Naive thymus-derived CD8-positive, alpha-beta T cell (primary cell): ENCODE measurements at regions not wholly inside any gene's neighbourhood (a gene's known extent, or its start where the extent isn't known, plus 50 kb on each side); places are given as distances from the start of the nearest gene placed in this dataset.
"Not testable (repeated sequence)": the region's sequence is repeated elsewhere in the genome, so short reads cannot be mapped to it uniquely, and the experiment has no call there.

Experiments used
- ATAC-seq, 2 donors: fragments of 150-1000 bp; cut with Tn5 transposase in 1 of 2; sonication (Bioruptor Pico), chemical (Tn5 transposase) in 1 of 2; 1 replicate in 1 of 2; 2 replicates in 1 of 2; pipeline ENCODE4 v1.10.0; 2021; ENCODE audit warnings: mild to moderate bottlenecking in 2 of 2, moderate library complexity in 2 of 2
- POLR2A ChIA-PET: fragments of 350-600 bp; sonication (Branson Sonifier 250); formaldehyde crosslinking; loops from one replicate; lab custom pipeline; 2021; ENCODE audit warnings: antibody characterized with exemption; lab: Charles Lee
- DNase-seq, 10 donors: peaks; one replicate each; pipeline versions ENCODE4 v3.0.0 to v3.0.0-alpha.2; 2020 to 2022
- H3K27ac Mint-ChIP-seq, 10 donors: one replicate each; pipeline ENCODE4 v1.8.0; 2020 to 2022; ENCODE audit warnings: mild to moderate bottlenecking in 10 of 10, mixed read lengths in 10 of 10, moderate library complexity in 4 of 10, inconsistent platforms in 1 of 10
- H3K27me3 Mint-ChIP-seq, 5 donors: one replicate each; pipeline ENCODE4 v1.8.0; 2021 to 2022; ENCODE audit warnings: mixed read lengths in 5 of 5
- H3K36me3 Mint-ChIP-seq, 3 donors: one replicate each; pipeline ENCODE4 v1.8.0; 2020 to 2022; ENCODE audit warnings: mixed read lengths in 3 of 3, mild to moderate bottlenecking in 2 of 3, inconsistent platforms in 1 of 3
- H3K4me1 Mint-ChIP-seq, 4 donors: one replicate each; pipeline ENCODE4 v1.8.0; 2021 to 2022; ENCODE audit warnings: mixed read lengths in 4 of 4
- H3K4me3 Mint-ChIP-seq, 10 donors: one replicate each; pipeline ENCODE4 v1.8.0; 2020 to 2022; ENCODE audit warnings: mild to moderate bottlenecking in 10 of 10, mixed read lengths in 10 of 10, moderate library complexity in 6 of 10, inconsistent platforms in 1 of 10
- H3K9me3 Mint-ChIP-seq, 9 donors: one replicate each; pipeline ENCODE4 v1.8.0; 2020 to 2022; ENCODE audit warnings: mixed read lengths in 9 of 9, mild to moderate bottlenecking in 3 of 9, inconsistent platforms in 1 of 9, moderate library complexity in 1 of 9

DNA sequence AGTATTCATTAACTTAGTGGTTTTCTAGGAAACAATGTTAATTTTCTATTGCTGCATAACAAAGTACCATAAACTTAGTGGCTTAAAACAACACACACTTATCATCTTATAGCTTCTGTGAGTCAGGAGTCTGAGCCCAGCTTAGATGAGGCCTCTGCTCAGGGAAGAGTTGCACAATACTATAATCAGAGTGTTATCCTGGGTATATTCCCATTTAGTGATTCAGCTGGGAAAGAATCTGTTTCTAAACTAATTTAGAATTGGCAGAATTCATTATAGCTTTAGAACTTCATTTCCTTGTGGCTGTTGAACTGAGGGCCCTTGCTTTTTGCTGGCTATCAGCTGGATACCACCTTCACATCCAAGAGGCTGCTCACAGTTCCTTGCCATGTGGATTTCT is 515.5 kb downstream of the BRINP3 start:
- no peak overlapping the region for H3K27ac Mint-ChIP-seq
- peaks cover 0 to 5% (median 0%) of the 10 kb centered on the region in 3 donors for H3K36me3 Mint-ChIP-seq
- H3K4me1 Mint-ChIP-seq: no peaks in the 10 kb centered on the region
- H3K4me3 Mint-ChIP-seq: no peak overlapping the region
- DNase-seq (no peak), ATAC-seq (no peak)
- H3K9me3 Mint-ChIP-seq: peaks cover 0 to 15% (median 6%) of the 10 kb centered on the region in 9 donors
- H3K27me3 Mint-ChIP-seq: no peaks in the 10 kb centered on the region
- POLR2A ChIA-PET: no interaction called here

DNA sequence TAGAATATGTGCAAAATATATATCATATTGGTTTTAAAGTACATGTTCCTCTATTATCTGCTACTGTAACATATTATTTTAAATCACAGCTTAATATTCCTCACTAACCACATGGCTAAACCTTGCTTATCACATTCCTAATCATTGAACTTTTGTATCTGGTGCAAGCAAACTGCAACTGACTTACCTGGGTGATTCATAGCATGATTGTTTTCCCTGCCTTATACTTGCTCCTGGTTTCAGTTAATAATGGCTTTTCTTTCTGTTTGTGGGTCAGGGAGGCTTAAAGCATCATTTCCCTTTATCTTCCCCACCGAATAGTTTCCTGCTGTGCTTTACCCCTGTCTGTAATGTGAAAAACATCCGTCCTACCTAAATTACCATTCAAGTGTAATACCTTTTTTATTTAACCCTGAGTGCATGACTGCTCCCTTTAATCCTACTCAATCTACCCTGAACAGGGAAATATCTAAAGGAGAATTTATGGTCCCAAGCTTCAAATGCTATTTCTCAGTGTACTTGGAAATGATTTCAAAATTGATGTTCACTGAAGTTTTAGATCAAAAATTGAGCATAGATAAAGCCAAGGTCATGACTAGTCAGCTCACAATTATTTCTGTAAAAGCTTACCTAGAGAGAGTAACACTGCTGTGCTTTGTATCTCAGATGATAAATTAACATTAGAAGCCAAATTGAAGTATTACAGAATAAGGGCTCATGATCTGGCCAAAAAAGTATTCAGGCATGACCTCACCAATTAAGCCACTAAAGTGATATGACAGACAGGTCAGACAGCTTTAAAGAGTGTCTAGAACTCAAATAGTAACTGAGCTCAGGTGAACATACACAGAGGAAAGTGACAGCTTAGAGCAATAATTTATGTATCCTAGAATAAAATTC is 507.1 kb downstream of the BRINP3 start:
- Mint-ChIP-seq H3K9me3 (peaks cover 2 to 34% (median 7%) of the 10 kb centered on the region in 9 donors), H3K27me3 (no peaks in the 10 kb centered on the region), H3K36me3 (peaks cover 0 to 5% (median 0%) of the 10 kb centered on the region in 3 donors), H3K27ac (no peak overlapping the region), H3K4me1 (no peaks in the 10 kb centered on the region), H3K4me3 (no peak overlapping the region)
- POLR2A ChIA-PET: no interaction called here
- ATAC-seq (no peak), DNase-seq (no peak)

DNA sequence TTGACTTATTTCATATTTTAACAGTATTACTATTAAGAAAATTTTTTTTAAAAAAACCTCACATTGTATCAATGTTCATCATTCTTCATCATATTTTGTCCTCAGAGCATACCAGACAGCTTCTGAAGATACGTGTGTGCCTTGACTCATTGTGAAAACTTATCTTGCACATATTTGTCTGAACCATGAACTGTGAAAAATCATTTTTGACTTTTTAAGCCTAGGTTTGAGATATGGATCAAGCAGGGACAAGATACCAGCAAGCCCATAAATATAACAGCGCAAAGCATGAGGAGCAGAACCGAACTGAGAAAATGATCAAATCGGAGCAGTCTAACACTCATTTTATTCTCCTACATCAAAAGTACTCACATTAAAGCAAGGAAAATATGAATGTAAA is 506.0 kb downstream of the BRINP3 start:
- H3K9me3 Mint-ChIP-seq: peaks cover 2 to 41% (median 12%) of the 10 kb centered on the region in 9 donors
- no peaks in the 10 kb centered on the region for H3K27me3 Mint-ChIP-seq
- peaks cover 0 to 5% (median 0%) of the 10 kb centered on the region in 3 donors for H3K36me3 Mint-ChIP-seq
- no peak for ATAC-seq
- no peak overlapping the region for H3K27ac Mint-ChIP-seq
- no peak overlapping the region for H3K4me3 Mint-ChIP-seq
- H3K4me1 Mint-ChIP-seq: no peaks in the 10 kb centered on the region
- POLR2A ChIA-PET: no interaction called here
- DNase-seq: no peak

DNA sequence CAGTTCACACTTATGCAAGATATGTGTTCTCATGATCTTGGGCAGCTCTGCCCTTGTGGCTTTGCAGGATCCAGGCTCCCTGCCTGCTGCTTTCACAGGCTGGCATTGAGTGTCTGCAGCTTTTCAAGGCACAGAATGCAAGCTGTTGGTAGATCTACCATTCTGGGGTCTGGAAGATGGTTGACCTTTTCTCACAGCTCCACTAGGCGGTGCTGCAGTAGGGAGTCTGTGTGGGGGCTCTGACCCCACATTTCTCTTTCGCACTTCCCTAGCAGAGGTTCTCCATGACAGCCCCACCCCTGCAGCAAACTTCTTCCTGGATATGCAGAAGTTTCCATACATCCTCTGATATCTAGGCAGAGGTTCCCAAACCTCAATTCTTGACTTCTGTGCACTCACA is 500.5 kb downstream of the BRINP3 start:
- Mint-ChIP-seq H3K27me3 (no peaks in the 10 kb centered on the region), H3K9me3 (peaks cover 8 to 54% (median 28%) of the 10 kb centered on the region in 9 donors), H3K27ac (no peak overlapping the region), H3K4me3 (no peak overlapping the region), H3K36me3 (no peaks in the 10 kb centered on the region), H3K4me1 (no peaks in the 10 kb centered on the region)
- no peak for DNase-seq
- POLR2A ChIA-PET: no interaction called here
- no peak for ATAC-seq

DNA sequence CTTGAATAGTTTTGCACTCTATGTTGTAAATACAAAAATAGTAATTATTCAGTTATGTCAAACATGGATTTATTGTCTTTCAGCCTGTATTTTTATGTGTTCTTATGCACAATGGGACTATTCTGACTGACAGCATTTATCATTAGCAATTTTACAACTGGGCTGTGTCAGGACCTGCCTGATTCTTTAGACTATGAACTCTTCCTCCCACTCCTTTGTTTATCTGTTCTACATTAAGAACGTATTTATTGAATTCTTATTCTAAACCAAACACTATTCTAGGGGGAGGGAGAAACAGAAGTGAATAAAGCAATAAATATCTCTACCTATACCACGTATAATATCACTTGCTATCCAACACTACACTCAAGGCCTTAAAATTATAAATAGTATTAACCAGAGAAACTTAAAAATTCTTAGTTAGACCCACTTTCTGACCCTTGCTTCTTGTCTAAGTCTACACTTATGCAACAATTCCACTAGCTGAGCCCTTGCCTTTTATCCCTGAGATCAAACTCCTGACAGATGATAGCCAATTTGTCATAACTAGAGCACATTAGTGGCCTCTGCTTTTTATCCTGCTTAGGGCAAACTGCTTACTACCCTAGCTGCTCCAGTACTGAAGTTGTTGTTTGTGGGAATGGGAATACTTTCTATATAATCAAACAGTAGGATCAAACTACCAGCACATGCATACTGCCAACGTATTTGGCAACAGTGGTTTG is 494.3 kb downstream of the BRINP3 start:
- H3K27me3 Mint-ChIP-seq: no peaks in the 10 kb centered on the region
- peaks cover 6 to 57% (median 20%) of the 10 kb centered on the region in 9 donors for H3K9me3 Mint-ChIP-seq
- H3K36me3 Mint-ChIP-seq: peaks cover 0 to 4% (median 0%) of the 10 kb centered on the region in 3 donors
- H3K4me3 Mint-ChIP-seq: no peak overlapping the region
- no peak for ATAC-seq
- H3K4me1 Mint-ChIP-seq: no peaks in the 10 kb centered on the region
- POLR2A ChIA-PET: no interaction called here
- H3K27ac Mint-ChIP-seq: no peak overlapping the region
- no peak for DNase-seq

DNA sequence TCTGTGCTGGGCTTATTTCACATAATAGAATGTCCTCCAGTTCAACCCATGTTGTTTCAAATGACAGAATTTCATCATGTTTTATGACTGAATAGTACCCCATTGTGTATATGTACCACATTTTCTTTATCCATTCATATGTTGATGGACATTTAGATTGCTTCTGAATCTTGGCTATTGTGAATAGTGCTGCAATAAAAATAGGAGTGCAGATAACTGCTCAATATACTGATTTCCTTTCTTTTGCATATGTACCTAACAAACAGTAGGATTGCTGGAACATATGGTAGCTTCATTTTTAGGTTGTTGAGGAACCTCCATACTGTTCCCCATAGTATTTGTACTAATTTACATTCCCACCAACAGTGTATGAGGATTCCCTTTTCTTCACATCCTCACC is 491.1 kb downstream of the BRINP3 start:
- peaks cover 0 to 4% (median 0%) of the 10 kb centered on the region in 3 donors for H3K36me3 Mint-ChIP-seq
- POLR2A ChIA-PET: no interaction called here
- H3K4me3 Mint-ChIP-seq: no peak overlapping the region
- H3K27me3 Mint-ChIP-seq: no peaks in the 10 kb centered on the region
- DNase-seq (no peak), ATAC-seq (no peak)
- no peak overlapping the region for H3K27ac Mint-ChIP-seq
- H3K9me3 Mint-ChIP-seq: peaks cover 8 to 47% (median 18%) of the 10 kb centered on the region in 9 donors
- H3K4me1 Mint-ChIP-seq: no peaks in the 10 kb centered on the region

DNA sequence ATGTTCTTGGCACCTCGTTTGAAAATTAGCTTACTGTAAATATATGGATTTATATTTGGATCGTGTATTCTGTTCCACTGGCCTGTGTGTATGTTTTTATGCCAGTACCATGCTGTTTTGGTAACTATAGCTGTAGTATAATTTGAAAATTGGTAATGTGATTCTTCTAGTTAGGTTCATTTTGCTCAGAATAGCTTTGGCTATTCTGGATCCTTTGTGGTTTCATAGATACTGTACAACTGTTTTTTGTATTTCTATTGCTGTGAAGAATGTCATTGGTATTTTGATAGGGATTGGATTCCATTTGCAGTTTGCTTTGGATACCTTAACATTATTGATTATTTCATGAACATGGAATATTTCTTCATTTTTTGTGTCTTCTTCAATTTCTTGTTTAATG is 490.2 kb downstream of the BRINP3 start:
- DNase-seq (no peak), ATAC-seq (no peak)
- H3K27ac Mint-ChIP-seq: no peak overlapping the region
- no peaks in the 10 kb centered on the region for H3K4me1 Mint-ChIP-seq
- H3K27me3 Mint-ChIP-seq: no peaks in the 10 kb centered on the region
- POLR2A ChIA-PET: no interaction called here
- peaks cover 11 to 55% (median 22%) of the 10 kb centered on the region in 9 donors for H3K9me3 Mint-ChIP-seq
- H3K36me3 Mint-ChIP-seq: peaks cover 0 to 8% (median 0%) of the 10 kb centered on the region in 3 donors
- H3K4me3 Mint-ChIP-seq: no peak overlapping the region

DNA sequence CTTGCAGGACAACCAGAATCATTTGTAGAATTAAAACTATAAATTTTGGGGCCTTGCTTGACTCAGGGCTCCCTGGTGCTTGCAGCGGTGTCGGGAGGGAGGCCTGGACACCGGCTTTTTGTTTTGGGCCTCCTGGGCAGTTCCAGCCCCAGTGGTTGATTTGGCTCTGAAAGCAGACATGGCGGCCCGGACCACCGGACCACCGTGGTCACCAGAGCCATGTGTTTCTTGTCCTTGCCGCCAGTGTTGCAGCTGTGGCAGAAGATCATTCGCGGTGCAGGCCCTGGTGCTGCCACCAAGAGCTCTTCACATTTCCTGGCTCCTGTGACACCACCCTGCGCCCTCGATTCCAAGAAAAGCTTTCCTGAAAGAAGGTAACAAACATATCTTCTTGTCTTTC is 484.8 kb downstream of the BRINP3 start:
- Mint-ChIP-seq H3K4me1 (no peaks in the 10 kb centered on the region), H3K4me3 (no peak overlapping the region), H3K36me3 (peaks cover 0 to 11% (median 0%) of the 10 kb centered on the region in 3 donors), H3K9me3 (peaks cover 6 to 68% (median 19%) of the 10 kb centered on the region in 9 donors), H3K27ac (no peak overlapping the region), H3K27me3 (no peaks in the 10 kb centered on the region)
- ATAC-seq (no peak), DNase-seq (no peak)
- POLR2A ChIA-PET: no interaction called here

DNA sequence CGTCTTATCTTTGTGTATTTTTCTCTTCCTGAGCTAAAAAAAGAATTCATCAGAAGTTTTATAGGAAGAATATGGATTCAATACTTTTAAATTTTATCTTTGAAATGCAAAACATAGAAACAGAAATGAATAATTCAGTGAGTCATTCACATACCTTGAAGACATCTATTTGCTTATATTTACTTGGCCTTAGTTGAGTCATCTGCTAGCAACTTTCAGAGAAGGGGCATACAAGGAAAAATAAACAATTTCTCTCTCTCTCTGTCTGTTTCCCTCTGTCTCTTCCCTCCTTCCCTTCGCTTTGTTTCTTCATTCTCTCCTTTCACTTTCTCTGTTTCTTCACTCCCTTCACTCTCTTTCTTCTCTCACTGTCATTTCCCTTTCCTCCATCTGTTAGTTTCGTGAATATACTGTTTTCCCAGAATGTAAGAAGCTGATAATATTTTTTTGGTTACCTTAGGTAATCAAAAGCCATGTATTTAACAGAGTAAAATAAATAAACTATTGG is 477.2 kb downstream of the BRINP3 start:
- Mint-ChIP-seq H3K27ac (no peak overlapping the region), H3K4me3 (no peak overlapping the region), H3K4me1 (no peaks in the 10 kb centered on the region), H3K36me3 (no peaks in the 10 kb centered on the region), H3K27me3 (no peaks in the 10 kb centered on the region), H3K9me3 (peaks cover 2 to 20% (median 8%) of the 10 kb centered on the region in 9 donors)
- POLR2A ChIA-PET: no interaction called here
- DNase-seq (no peak), ATAC-seq (no peak)

DNA sequence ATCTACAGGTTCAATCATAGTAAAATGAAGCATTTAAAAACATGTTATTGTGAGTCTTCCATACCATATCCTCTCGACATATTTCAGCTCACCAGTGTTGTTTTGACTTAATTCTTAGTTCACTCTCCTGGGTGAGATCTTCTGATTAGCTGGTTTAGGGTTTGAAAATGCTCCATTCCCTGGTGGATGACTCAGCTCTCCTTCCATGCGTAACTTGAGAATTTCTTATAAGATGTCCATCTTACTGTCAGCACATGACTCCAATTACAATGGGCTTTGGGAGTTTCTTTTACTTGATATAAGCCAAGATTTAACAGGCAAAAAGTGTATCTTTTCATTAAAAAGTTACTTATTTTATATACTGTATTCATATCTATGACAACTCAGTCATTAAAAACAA is 476.5 kb downstream of the BRINP3 start:
- no peak for DNase-seq
- Mint-ChIP-seq H3K27ac (no peak overlapping the region), H3K27me3 (no peaks in the 10 kb centered on the region), H3K36me3 (no peaks in the 10 kb centered on the region), H3K4me1 (no peaks in the 10 kb centered on the region), H3K9me3 (peaks cover 2 to 26% (median 8%) of the 10 kb centered on the region in 9 donors), H3K4me3 (no peak overlapping the region)
- POLR2A ChIA-PET: no interaction called here
- no peak for ATAC-seq

DNA sequence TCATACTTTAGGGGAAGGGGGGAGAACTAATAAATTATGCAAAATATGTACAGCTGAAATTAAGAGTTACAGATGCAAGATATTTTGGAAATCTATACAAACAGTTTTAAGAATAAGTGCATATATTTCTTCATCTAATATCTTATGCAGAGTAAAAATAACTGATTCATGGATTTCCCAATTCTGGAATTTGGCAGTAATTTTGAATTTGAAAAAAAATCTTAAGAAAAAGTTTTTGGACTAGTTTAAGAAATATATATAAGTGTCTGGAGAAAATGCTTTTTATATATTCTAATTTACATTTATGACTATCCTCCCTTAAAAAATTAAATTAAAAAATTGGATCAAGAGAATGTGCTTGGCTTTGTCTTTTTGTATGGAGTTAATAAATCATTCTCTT is 474.3 kb downstream of the BRINP3 start:
- Mint-ChIP-seq H3K9me3 (peaks cover 3 to 32% (median 8%) of the 10 kb centered on the region in 9 donors), H3K4me3 (no peak overlapping the region), H3K36me3 (no peaks in the 10 kb centered on the region), H3K27ac (no peak overlapping the region), H3K27me3 (no peaks in the 10 kb centered on the region), H3K4me1 (no peaks in the 10 kb centered on the region)
- POLR2A ChIA-PET: no interaction called here
- ATAC-seq (no peak), DNase-seq (no peak)

DNA sequence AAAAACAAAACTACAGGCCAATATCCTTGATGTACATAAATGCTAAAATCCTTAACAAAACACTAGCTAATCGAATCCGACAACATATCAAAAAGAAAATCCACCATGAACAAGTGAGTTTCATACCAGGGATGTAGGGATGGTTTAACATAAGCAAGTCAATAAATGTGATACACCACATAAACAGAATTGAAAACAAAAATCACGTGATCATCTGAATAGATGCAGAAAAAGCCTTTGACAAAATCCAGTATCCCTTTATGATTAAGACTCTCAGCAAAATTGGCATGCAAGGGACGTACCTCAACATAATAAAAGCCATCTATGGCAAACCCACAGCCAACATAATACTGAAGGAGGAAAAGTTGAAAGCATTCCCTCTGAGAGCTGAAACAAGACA is 466.1 kb downstream of the BRINP3 start:
- POLR2A ChIA-PET: no interaction called here
- ATAC-seq: no peak
- Mint-ChIP-seq H3K4me3 (no peak overlapping the region), H3K36me3 (no peaks in the 10 kb centered on the region), H3K9me3 (peaks cover 0 to 64% (median 24%) of the 10 kb centered on the region in 9 donors), H3K27ac (no peak overlapping the region), H3K4me1 (no peaks in the 10 kb centered on the region), H3K27me3 (no peaks in the 10 kb centered on the region)
- DNase-seq: no peak

DNA sequence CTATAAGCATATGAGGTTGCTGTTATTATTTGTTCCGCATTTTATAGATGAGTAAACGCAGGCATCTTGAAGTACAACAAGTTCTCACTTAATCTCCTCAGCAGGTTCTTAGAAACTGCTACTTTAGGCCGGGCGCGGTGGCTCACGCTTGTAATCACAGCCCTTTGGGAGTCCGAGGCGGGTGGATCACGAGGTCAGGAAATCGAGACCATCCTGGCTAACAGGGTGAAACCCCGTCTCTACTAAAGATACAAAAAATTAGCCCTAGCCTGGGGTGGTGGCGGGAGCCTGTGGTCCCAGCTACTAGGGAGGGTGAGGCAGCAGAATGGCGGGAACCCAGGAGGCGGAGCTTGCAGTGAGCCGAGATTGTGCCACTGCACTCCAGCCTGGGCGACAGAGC is 458.5 kb downstream of the BRINP3 start:
- ATAC-seq, H3K36me3 Mint-ChIP-seq, H3K4me1 Mint-ChIP-seq, H3K27me3 Mint-ChIP-seq, H3K27ac Mint-ChIP-seq, H3K4me3 Mint-ChIP-seq, POLR2A ChIA-PET, DNase-seq: not testable (repeated sequence)
- peaks cover 0 to 40% (median 8%) of the 10 kb centered on the region in 9 donors for H3K9me3 Mint-ChIP-seq
